T-helper 1 cell treated with Interleukin-12 subunit alpha and Interleukin-12 subunit beta and Interleukin-4 antibody, amounts not matched to agents 30 ng/mL and 1 ng/mL, for 36 hours (primary cell): ENCODE measurements at regions not wholly inside any gene's neighbourhood (a gene's known extent, or its start where the extent isn't known, plus 50 kb on each side); places are given as distances from the start of the nearest gene placed in this dataset.
"Not testable (repeated sequence)": the region's sequence is repeated elsewhere in the genome, so short reads cannot be mapped to it uniquely, and the experiment has no call there.

Experiments used
- intact Hi-C: fragments of 100-400 bp; cut with micrococcal nuclease; formaldehyde crosslinking; loops from one replicate; pipeline ENCODE4 v1.15.1; 2024

DNA sequence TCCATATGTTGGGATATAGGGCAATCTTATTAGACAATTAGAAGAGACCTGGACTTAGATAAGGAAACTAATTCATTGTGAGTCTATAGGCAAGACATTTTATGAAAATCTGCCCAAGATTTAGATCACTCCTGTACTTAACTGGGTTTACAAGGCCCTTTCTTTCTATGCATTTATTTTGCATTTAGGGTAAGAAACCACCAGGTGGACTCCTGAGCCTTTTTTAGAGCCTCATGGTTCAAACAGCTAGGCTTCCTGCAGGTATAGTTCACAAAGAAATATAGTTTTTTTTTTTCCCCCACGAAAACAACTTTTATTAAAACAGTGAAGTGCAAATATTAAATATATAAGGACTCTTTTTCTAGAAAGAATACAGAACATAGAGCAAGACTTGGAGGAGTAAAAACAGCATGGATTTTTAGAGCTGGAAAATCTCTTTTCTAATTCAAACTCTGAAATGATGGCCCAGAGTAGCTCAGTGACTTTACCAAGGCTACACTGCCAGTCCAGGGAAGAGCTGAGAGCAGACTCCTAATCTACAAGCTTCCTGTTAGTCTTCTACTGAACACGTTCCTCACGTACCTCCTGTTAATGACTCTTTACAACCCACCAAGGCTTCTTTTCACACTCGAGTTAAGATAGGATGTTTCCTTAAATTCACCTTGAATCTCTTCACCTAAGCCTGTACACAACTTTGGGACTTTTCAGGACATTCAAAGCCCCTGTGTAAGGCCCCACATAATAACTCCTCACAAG is 400.9 kb upstream of the ATP11B start:
- intact Hi-C loops: loop anchor here (1.0 kb wide), 1 partner anchor 290 kb away; no protein-coding TSS in a partner anchor

GRCh38 chr3:182393151-182393550 is 400.2 kb upstream of the ATP11B start:
- intact Hi-C loops: no loop called here

GRCh38 chr3:182393830-182394367 is 399.4 kb upstream of the ATP11B start:
- intact Hi-C loops: no loop called here

DNA sequence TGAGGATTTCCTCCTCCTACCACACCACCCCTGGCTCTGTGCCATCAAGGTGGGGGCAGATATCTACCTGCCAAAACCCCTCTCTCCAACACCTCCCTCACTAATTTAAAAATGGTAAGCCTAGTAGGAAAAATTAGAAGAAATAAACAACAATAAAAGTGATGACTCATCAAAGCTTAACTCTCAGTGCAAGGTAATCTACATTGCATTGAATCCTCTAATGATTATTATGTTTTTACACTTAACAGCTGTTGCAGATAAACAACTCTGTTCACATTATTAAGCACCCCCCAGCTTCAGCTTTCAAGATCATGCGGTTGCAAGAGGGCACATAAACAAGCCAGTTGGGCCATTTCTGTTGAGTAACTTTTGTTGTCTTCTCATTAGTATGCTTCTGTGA is 396.1 kb upstream of the ATP11B start:
- intact Hi-C loops: no loop called here

DNA sequence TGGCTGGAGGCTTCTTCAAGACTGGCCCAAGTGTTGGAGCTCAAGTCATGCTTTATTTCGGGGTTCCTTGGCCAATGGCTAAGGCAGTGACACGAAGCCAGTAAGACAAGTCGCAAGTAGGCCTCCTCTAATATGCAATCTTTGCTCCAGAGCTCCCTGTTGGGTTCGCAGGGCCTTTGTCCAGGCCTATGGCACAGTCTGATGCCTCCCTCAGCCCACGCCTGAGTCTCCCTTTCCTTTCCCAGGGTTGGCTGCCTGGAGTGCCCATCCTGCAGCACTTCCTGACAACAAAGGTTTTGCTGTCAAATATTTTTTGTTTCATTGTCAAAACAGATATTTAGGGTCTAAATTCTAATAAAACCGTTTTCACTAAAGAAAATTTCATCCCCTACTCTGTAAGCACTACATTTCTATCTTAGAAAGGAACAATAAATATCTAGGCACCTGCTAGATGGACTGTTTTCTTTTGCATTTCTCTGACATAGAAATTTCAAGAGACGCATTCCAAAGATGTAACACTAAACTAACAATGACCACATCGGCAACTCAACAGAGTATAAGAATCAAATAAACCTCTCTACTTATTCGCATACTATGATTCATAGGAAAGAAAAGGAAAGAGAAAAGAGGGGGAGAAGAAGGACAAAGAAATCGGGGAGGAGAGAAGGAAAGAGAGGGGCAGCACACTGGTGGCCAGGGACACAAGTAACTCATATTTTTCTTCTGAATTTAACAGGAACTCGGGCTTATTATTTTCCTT is 393.1 kb upstream of the ATP11B start:
- intact Hi-C loops: no loop called here

DNA sequence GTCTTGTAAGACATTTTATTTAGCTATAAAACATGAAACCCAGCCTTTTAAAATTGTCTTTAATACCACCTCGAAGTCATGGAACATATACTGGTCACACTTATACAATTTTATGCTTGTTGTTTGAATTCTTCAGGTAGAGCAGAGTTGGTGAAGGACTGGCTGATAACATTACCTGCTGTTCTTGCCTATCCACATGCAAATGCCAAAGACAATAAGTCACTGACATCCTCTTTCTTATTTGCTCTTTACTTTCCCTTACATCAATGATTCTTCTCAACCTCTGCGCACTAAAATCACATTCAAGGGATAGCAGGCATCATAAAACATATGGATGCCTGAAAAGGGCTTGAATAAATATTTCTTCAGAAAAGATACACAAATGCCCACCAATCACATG is 392.5 kb upstream of the ATP11B start:
- intact Hi-C loops: no loop called here

DNA sequence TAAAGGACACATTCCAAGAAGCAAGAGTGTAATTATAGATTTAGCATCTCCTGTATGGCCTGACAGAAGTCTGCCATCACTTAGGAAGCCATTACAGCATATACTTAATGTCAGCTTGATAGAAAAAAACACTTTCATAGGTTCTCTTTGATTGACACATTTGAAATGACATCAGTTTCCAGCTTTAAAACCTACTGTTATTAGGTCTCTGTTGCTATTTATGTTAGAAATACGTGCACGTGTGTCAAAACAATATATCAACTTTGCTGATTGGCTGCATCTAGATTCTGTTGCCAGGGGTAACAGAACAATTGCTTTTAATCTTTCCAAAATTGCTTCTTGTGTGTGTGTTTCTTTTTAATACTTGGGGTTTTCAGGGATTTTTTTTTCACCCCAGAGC is 389.3 kb upstream of the ATP11B start:
- intact Hi-C loops: no loop called here

DNA sequence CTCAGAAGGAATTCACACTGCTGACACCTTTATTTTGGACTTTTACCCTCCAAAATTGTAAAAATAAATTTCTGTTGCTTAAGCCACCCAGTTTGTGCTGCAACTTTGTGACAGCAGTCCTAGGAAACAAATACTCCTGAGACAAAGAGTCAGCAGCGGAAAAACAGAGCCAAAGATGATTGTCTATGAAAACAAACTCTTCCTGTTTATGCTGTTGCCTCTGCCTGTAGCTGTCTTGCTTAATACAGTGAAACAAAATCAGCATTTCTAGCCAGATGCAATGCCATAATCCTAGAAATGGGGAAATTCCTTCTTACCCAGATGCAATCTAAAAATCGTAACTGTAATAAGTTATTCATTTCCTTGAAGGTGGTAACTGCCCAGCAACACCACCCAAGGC is 387.5 kb upstream of the ATP11B start:
- intact Hi-C loops: no loop called here

DNA sequence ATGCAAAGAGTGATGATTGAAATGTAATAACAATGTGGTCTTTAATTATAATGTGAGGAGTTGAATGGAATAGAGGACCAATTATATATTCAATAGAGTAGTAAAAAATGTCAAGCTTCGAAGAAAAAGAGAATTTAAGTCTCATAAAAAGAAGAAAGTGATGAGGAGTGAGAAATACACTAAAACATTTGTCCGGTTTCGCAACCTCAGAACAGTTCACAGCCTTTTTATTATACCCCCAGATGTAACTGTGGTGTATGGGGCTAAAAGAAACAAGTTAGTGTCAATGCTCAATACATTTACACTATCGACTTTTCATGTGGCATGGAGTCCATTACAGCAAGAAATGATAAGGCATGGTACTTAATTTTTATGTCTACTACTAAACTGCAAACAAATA is 386.5 kb upstream of the ATP11B start:
- intact Hi-C loops: no loop called here

- intact Hi-C loops: no loop called here
These were observed 383.3 kb upstream of the ATP11B start for GRCh38 chr3:182410051-182410450.

- intact Hi-C loops: no loop called here
These were observed 381.2 kb upstream of the ATP11B start for GRCh38 chr3:182412066-182412465.

GRCh38 chr3:182413061-182413460 is 380.2 kb upstream of the ATP11B start:
- intact Hi-C loops: no loop called here

- intact Hi-C loops: no loop called here
These were observed 379.6 kb upstream of the ATP11B start for GRCh38 chr3:182413682-182414081.

- intact Hi-C loops: no loop called here
These were observed 378.7 kb upstream of the ATP11B start for GRCh38 chr3:182414586-182414985.

DNA sequence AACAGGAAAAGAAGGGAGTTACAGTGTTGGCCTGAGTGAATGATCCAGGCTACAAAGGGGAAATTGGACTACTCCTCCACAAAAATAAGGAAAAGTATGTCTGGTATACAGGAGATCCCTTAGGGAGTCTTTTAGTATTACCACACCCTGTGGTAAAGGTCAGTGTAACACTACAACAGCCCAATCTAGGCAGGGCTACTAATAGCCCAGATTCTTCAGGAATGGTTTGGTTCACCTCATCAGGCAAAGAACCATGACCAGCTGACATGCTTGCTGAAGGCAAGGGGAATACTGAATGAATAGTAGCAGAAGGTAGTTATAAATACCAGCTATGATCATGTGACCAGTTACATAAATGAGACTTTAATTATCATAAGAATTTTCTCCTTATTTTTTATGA is 372.6 kb upstream of the ATP11B start:
- intact Hi-C loops: no loop called here

DNA sequence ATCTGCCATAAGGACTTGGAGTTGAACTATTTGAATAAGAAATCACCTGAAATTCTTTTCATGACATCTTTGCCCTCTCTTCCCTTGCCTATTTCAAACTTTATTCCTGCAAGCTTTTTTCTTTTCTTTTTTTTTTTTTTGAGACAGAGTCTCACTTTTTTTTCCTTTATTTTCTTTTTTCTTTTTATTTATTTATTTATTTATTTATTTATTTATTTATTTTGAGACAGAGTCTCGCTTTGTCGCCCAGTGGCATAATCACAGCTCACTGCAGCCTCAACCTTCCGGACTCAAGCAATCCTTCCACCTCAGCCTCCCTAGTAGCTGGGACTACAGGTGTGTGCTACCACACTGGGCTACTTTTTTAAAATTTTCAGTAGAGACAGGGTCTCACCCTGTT is 369.3 kb upstream of the ATP11B start:
- intact Hi-C loops: no loop called here

GRCh38 chr3:182425926-182426718 is 367.2 kb upstream of the ATP11B start:
- intact Hi-C loops: not testable (repeated sequence)

GRCh38 chr3:182431972-182432371 is 361.3 kb upstream of the ATP11B start:
- intact Hi-C loops: not testable (repeated sequence)

GRCh38 chr3:182435860-182436259 is 357.4 kb upstream of the ATP11B start:
- intact Hi-C loops: no loop called here

GRCh38 chr3:182436547-182436946 is 356.8 kb upstream of the ATP11B start:
- intact Hi-C loops: no loop called here

DNA sequence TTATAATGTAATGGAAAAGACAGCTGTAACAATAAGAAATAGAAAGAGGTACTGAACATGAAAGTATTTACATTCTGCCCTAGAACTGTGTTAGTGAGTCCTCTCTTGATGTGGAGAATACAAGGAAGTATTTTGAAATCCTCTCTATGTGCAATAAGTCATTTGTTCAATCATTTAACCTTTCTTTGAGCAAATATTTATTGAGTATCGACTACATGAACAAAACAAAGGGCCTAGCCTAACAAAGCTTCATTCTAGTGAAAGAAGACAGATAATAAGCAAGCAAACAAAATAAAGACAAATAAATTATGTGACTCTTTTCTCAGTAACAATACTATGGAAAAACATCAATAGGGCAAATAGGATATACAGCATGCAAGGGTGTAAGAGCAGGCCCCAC is 354.9 kb upstream of the ATP11B start:
- intact Hi-C loops: no loop called here

- intact Hi-C loops: no loop called here
These were observed 353.2 kb upstream of the ATP11B start for GRCh38 chr3:182440101-182440500.
